Chondrocyte (in vitro differentiated cells): ENCODE measurements at regions not wholly inside any gene's neighbourhood (a gene's known extent, or its start where the extent isn't known, plus 50 kb on each side); places are given as distances from the start of the nearest gene placed in this dataset.
A peak's percentile ranks its signal among the peaks of the same experiment; 100 is the strongest.

Source experiments
- DNase-seq: peaks from one replicate; pipeline ENCODE4 v3.0.0; 2021; ENCODE audit warnings: mixed read lengths, low spot score
- H3K27ac Mint-ChIP-seq: one replicate; pipeline ENCODE4 v1.8.0; 2021; ENCODE audit warnings: mild to moderate bottlenecking, moderate library complexity, mixed read lengths; ENCODE audit not compliant: unreplicated experiment
- H3K27me3 Mint-ChIP-seq: 2 replicates; pipeline ENCODE4 v1.8.0; 2021; ENCODE audit warnings: low read depth, mixed read lengths
- H3K36me3 Mint-ChIP-seq: 2 replicates; pipeline ENCODE4 v1.8.0; 2021; ENCODE audit warnings: low read depth, mixed read lengths
- H3K4me1 Mint-ChIP-seq: 2 replicates; pipeline ENCODE4 v1.8.0; 2021; ENCODE audit warnings: low read depth, mild to moderate bottlenecking, mixed read lengths
- H3K4me3 Mint-ChIP-seq: one replicate; pipeline ENCODE4 v1.8.0; 2021; ENCODE audit warnings: mild to moderate bottlenecking, moderate library complexity, mixed read lengths; ENCODE audit not compliant: unreplicated experiment
- H3K9me3 Mint-ChIP-seq: 2 replicates; pipeline ENCODE4 v1.8.0; 2021; ENCODE audit warnings: low read depth, mixed read lengths
- TF ChIP-seq, protein P1 (sequence below): fragments of 200-600 bp; sonication (generic); IDR thresholded peaks from 2 replicates; pipeline ENCODE4 v1.5.0; 2021; ENCODE audit warnings: antibody characterized with exemption, mild to moderate bottlenecking, moderate library complexity

GRCh38 chr13:50090211-50090610, 75.0 kb downstream of the KCNRG start:
- Mint-ChIP-seq H3K27me3 (no peaks in the 10 kb centered on the region), H3K36me3 (no peaks in the 10 kb centered on the region), H3K9me3 (no peaks in the 10 kb centered on the region), H3K27ac (no peak overlapping the region), H3K4me3 (no peak overlapping the region), H3K4me1 (peaks cover 9% of the 10 kb centered on the region)
- no peak for DNase-seq
- TF ChIP-seq, protein P1, sequence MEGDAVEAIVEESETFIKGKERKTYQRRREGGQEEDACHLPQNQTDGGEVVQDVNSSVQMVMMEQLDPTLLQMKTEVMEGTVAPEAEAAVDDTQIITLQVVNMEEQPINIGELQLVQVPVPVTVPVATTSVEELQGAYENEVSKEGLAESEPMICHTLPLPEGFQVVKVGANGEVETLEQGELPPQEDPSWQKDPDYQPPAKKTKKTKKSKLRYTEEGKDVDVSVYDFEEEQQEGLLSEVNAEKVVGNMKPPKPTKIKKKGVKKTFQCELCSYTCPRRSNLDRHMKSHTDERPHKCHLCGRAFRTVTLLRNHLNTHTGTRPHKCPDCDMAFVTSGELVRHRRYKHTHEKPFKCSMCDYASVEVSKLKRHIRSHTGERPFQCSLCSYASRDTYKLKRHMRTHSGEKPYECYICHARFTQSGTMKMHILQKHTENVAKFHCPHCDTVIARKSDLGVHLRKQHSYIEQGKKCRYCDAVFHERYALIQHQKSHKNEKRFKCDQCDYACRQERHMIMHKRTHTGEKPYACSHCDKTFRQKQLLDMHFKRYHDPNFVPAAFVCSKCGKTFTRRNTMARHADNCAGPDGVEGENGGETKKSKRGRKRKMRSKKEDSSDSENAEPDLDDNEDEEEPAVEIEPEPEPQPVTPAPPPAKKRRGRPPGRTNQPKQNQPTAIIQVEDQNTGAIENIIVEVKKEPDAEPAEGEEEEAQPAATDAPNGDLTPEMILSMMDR: no peak

GRCh38 chr13:50094615-50095293, 79.5 kb downstream of the KCNRG start:
- Mint-ChIP-seq H3K9me3 (peaks cover 12% of the 10 kb centered on the region), H3K27me3 (no peaks in the 10 kb centered on the region), H3K4me3 (no peak overlapping the region), H3K27ac (no peak overlapping the region), H3K4me1 (no peaks in the 10 kb centered on the region), H3K36me3 (peaks cover 11% of the 10 kb centered on the region)
- TF ChIP-seq, protein P1: no peak
- DNase-seq: no peak

GRCh38 chr13:50098693-50099092, 83.4 kb downstream of the KCNRG start:
- H3K27me3 Mint-ChIP-seq: no peaks in the 10 kb centered on the region
- peaks cover 13% of the 10 kb centered on the region for H3K36me3 Mint-ChIP-seq
- TF ChIP-seq, protein P1: no peak
- DNase-seq: no peak
- no peak overlapping the region for H3K4me3 Mint-ChIP-seq
- no peaks in the 10 kb centered on the region for H3K4me1 Mint-ChIP-seq
- no peak overlapping the region for H3K27ac Mint-ChIP-seq
- peaks cover 12% of the 10 kb centered on the region for H3K9me3 Mint-ChIP-seq

DNA sequence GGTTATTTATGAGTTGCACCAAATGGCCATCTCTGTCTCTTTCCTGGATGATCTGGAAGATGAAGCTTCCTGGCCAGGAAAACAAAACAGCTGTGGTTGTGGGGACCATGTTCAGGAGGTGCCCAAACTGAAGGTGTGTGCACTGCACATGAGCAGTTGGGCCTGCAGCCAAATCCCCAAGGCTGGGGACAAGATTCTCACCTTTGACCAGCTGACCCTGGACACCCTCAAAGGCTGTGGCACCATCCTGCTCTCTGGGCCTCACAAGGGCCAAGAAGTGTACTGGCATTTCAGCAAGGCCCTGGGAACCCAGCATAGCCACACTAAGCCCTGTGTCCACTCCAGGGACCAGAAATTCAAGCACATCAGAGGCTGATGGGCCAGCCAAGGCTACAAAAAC, 84.2 kb downstream of the KCNRG start:
- H3K4me1 Mint-ChIP-seq: peaks cover 5% of the 10 kb centered on the region
- TF ChIP-seq, protein P1: no peak
- peaks cover 13% of the 10 kb centered on the region for H3K36me3 Mint-ChIP-seq
- H3K4me3 Mint-ChIP-seq: no peak overlapping the region
- no peak overlapping the region for H3K27ac Mint-ChIP-seq
- no peaks in the 10 kb centered on the region for H3K27me3 Mint-ChIP-seq
- H3K9me3 Mint-ChIP-seq: peaks cover 12% of the 10 kb centered on the region
- peak; percentile 44 for DNase-seq

- Mint-ChIP-seq H3K4me1 (peaks cover 16% of the 10 kb centered on the region), H3K36me3 (peaks cover 13% of the 10 kb centered on the region), H3K9me3 (peaks cover 12% of the 10 kb centered on the region), H3K27ac (no peak overlapping the region), H3K4me3 (no peak overlapping the region), H3K27me3 (no peaks in the 10 kb centered on the region)
- TF ChIP-seq, protein P1: no peak
- DNase-seq: no peak
These were observed 86.3 kb downstream of the KCNRG start for GRCh38 chr13:50101590-50101989.
